ENCODE measurements at regions not wholly inside any gene's neighbourhood (a gene's known extent, or its start where the extent isn't known, plus 50 kb on each side); places are given as distances from the start of the nearest gene placed in this dataset.

DNA sequence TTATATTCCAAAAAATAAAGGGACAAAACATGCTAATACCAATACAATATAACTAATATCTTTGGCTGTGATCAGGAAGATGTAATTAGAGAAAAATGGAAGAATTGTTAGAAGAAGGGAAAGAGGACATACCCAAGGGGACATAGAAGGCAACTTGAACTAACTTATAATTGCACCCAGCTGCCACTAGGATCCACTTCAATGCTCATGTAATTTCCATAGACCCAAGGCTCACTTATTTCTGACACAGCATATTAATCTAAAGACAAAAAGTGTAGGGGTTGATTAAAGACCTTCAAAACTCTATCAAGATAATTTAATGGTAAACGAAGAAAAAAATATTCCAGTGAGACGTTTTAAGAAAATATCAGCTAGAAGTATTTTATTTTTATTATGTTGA is 396.0 kb upstream of the ADGRB3 start:
- H3K18ac ChIP-seq (ENCODE audit: low read length): no peak overlapping the region
- H4K8ac ChIP-seq (ENCODE audit: low read depth, low read length): no peak overlapping the region
- H3K23ac ChIP-seq (ENCODE audit: low read depth, low read length, poor library complexity): no peak overlapping the region
- no peak overlapping the region for H4K91ac ChIP-seq (ENCODE audit: low read depth, low read length, poor library complexity)
- peaks cover 0 to 12% of the 10 kb centered on the region in 2 donors for H3K4me1 ChIP-seq (ENCODE audit: control insufficient read depth in 2 of 2, insufficient read depth in 1 of 2, low read depth in 1 of 2, low read length in 2 of 2)
- no peaks in the 10 kb centered on the region for H3K27me3 ChIP-seq (ENCODE audit: control insufficient read depth in 3 of 3, insufficient read depth in 3 of 3, low read depth in 1 of 3, low read length in 3 of 3)
- no peak overlapping the region for H2AFZ ChIP-seq (ENCODE audit: low read length)
- no peak overlapping the region for H2BK12ac ChIP-seq (ENCODE audit: low read length)
- WGBS, 2 donors (ENCODE audit: extremely low coverage in 2 of 2, insufficient read length in 2 of 2, insufficient replicate concordance in 1 of 2): 100% methylated on average over 2 of the region's 2 CpGs; no CpG with 5 or more reads in 1 of the 2 donors
- no peak for DNase-seq (ENCODE audit: low spot score)
- no peak overlapping the region for H3K9ac ChIP-seq (ENCODE audit: low read depth, low read length, poor library complexity)
- no peaks in the 10 kb centered on the region for H3K9me3 ChIP-seq (replicated peaks in 1 of 2; ENCODE audit: control insufficient read depth in 2 of 2, insufficient read depth in 1 of 2, low read depth in 1 of 2, low read length in 2 of 2)
- no peaks in the 10 kb centered on the region for H3K36me3 ChIP-seq (replicated peaks in 1 of 2; ENCODE audit: control insufficient read depth in 2 of 2, insufficient read depth in 2 of 2, low read length in 2 of 2)
- no peak overlapping the region for H3K4ac ChIP-seq (ENCODE audit: low read length)
- H2BK120ac ChIP-seq (ENCODE audit: low read depth, low read length): no peak overlapping the region
- no peak overlapping the region for H2AK5ac ChIP-seq (ENCODE audit: low read depth, low read length)
- no peak overlapping the region for H2BK15ac ChIP-seq (ENCODE audit: low read length)
- no peak overlapping the region for H2BK5ac ChIP-seq (ENCODE audit: low read length)
- no peak overlapping the region for H3K14ac ChIP-seq (ENCODE audit: low read length)
- no peak overlapping the region for H3K27ac ChIP-seq (replicated peaks; ENCODE audit: low read length)
- H3K4me2 ChIP-seq (ENCODE audit: insufficient read depth, low read length, poor library complexity, severe bottlenecking): no peak overlapping the region
- no peak overlapping the region for H3K4me3 ChIP-seq (ENCODE audit: low read length in 2 of 2)
- H3K79me1 ChIP-seq (ENCODE audit: low read depth, low read length): no peaks in the 10 kb centered on the region

- H3K23ac ChIP-seq (ENCODE audit: low read depth, low read length, poor library complexity): no peak overlapping the region
- H2BK5ac ChIP-seq (ENCODE audit: low read length): no peak overlapping the region
- no CpG with 5 or more reads among the region's 1 CpG for WGBS, 2 donors (ENCODE audit: extremely low coverage in 2 of 2, insufficient read length in 2 of 2, insufficient replicate concordance in 1 of 2)
- no peak overlapping the region for H3K4me3 ChIP-seq (ENCODE audit: low read length in 2 of 2)
- H3K9ac ChIP-seq (ENCODE audit: low read depth, low read length, poor library complexity): no peak overlapping the region
- no peak overlapping the region for H2AK5ac ChIP-seq (ENCODE audit: low read depth, low read length)
- no peak overlapping the region for H4K8ac ChIP-seq (ENCODE audit: low read depth, low read length)
- H2AFZ ChIP-seq (ENCODE audit: low read length): no peak overlapping the region
- no peaks in the 10 kb centered on the region for H3K36me3 ChIP-seq (replicated peaks in 1 of 2; ENCODE audit: control insufficient read depth in 2 of 2, insufficient read depth in 2 of 2, low read length in 2 of 2)
- no peak overlapping the region for H3K27ac ChIP-seq (replicated peaks; ENCODE audit: low read length)
- H3K18ac ChIP-seq (ENCODE audit: low read length): no peak overlapping the region
- H2BK12ac ChIP-seq (ENCODE audit: low read length): no peak overlapping the region
- no peak overlapping the region for H3K4ac ChIP-seq (ENCODE audit: low read length)
- H3K4me2 ChIP-seq (ENCODE audit: insufficient read depth, low read length, poor library complexity, severe bottlenecking): no peak overlapping the region
- H2BK15ac ChIP-seq (ENCODE audit: low read length): no peak overlapping the region
- no peak overlapping the region for H4K91ac ChIP-seq (ENCODE audit: low read depth, low read length, poor library complexity)
- H3K14ac ChIP-seq (ENCODE audit: low read length): no peak overlapping the region
- H3K27me3 ChIP-seq (ENCODE audit: control insufficient read depth in 3 of 3, insufficient read depth in 3 of 3, low read depth in 1 of 3, low read length in 3 of 3): no peaks in the 10 kb centered on the region
- DNase-seq (ENCODE audit: low spot score): no peak
- peaks cover 3 to 18% of the 10 kb centered on the region in 2 donors for H3K4me1 ChIP-seq (ENCODE audit: control insufficient read depth in 2 of 2, insufficient read depth in 1 of 2, low read depth in 1 of 2, low read length in 2 of 2)
- no peaks in the 10 kb centered on the region for H3K9me3 ChIP-seq (replicated peaks in 1 of 2; ENCODE audit: control insufficient read depth in 2 of 2, insufficient read depth in 1 of 2, low read depth in 1 of 2, low read length in 2 of 2)
- H2BK120ac ChIP-seq (ENCODE audit: low read depth, low read length): no peak overlapping the region
- no peaks in the 10 kb centered on the region for H3K79me1 ChIP-seq (ENCODE audit: low read depth, low read length)
Observed at GRCh38 chr6:68238097-68238601, 396.9 kb upstream of the ADGRB3 start.

DNA sequence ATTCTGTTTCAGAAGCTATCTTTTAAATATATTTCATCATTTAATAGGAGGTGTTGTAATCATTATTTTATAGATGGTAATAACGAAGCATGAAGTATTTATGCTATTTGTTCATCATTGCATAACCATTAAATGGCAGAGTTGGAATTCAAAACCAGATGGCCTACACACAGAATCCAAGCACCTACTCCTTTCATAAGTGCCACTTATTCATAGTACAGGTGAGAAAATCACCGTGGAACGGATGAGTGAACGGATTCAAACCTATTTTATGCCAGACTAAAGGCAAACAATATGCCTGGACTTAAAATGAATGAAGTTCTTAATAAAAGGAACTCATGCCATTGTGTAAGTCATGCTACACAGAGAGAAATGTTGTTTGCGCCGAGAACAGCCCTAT is 397.9 kb upstream of the ADGRB3 start:
- no peak overlapping the region for H3K18ac ChIP-seq (ENCODE audit: low read length)

GRCh38 chr6:68235326-68235784 is 399.7 kb upstream of the ADGRB3 start:
- no peak for DNase-seq (ENCODE audit: low spot score)
- Histone ChIP-seq H2BK5ac (ENCODE audit: low read length) (no peak overlapping the region), H3K9ac (ENCODE audit: low read depth, low read length, poor library complexity) (no peak overlapping the region), H2BK15ac (ENCODE audit: low read length) (no peak overlapping the region), H3K4me2 (ENCODE audit: insufficient read depth, low read length, poor library complexity, severe bottlenecking) (no peak overlapping the region), H2BK120ac (ENCODE audit: low read depth, low read length) (no peak overlapping the region), H3K4me3 (ENCODE audit: low read length in 2 of 2) (no peak overlapping the region), H3K18ac (ENCODE audit: low read length) (no peak overlapping the region), H2BK12ac (ENCODE audit: low read length) (no peak overlapping the region), H3K4ac (ENCODE audit: low read length) (no peak overlapping the region), H2AK5ac (ENCODE audit: low read depth, low read length) (no peak overlapping the region), H3K27ac (replicated peaks; ENCODE audit: low read length) (no peak overlapping the region), H3K36me3 (replicated peaks in 1 of 2; ENCODE audit: control insufficient read depth in 2 of 2, insufficient read depth in 2 of 2, low read length in 2 of 2) (no peaks in the 10 kb centered on the region), H3K27me3 (ENCODE audit: control insufficient read depth in 3 of 3, insufficient read depth in 3 of 3, low read depth in 1 of 3, low read length in 3 of 3) (no peaks in the 10 kb centered on the region), H3K9me3 (replicated peaks in 1 of 2; ENCODE audit: control insufficient read depth in 2 of 2, insufficient read depth in 1 of 2, low read depth in 1 of 2, low read length in 2 of 2) (no peaks in the 10 kb centered on the region), H3K4me1 (ENCODE audit: control insufficient read depth in 2 of 2, insufficient read depth in 1 of 2, low read depth in 1 of 2, low read length in 2 of 2) (peaks cover 3 to 29% of the 10 kb centered on the region in 2 donors), H2AFZ (ENCODE audit: low read length) (no peak overlapping the region), H3K79me1 (ENCODE audit: low read depth, low read length) (no peaks in the 10 kb centered on the region), H4K8ac (ENCODE audit: low read depth, low read length) (no peak overlapping the region), H4K91ac (ENCODE audit: low read depth, low read length, poor library complexity) (no peak overlapping the region), H3K14ac (ENCODE audit: low read length) (no peak overlapping the region), H3K23ac (ENCODE audit: low read depth, low read length, poor library complexity) (no peak overlapping the region)
- WGBS, 2 donors (ENCODE audit: extremely low coverage in 2 of 2, insufficient read length in 2 of 2, insufficient replicate concordance in 1 of 2): no CpG with 5 or more reads among the region's 1 CpG

More for the DNA sequence above, 397.9 kb upstream of the ADGRB3 start:
- no peak overlapping the region for H2BK120ac ChIP-seq (ENCODE audit: low read depth, low read length)
- no peak overlapping the region for H3K9ac ChIP-seq (ENCODE audit: low read depth, low read length, poor library complexity)
- no peaks in the 10 kb centered on the region for H3K27me3 ChIP-seq (ENCODE audit: control insufficient read depth in 3 of 3, insufficient read depth in 3 of 3, low read depth in 1 of 3, low read length in 3 of 3)
- H3K4me3 ChIP-seq (ENCODE audit: low read length in 2 of 2): no peak overlapping the region
- no peak overlapping the region for H4K91ac ChIP-seq (ENCODE audit: low read depth, low read length, poor library complexity)
- DNase-seq (ENCODE audit: low spot score): no peak
- H2BK12ac ChIP-seq (ENCODE audit: low read length): no peak overlapping the region
- no peak overlapping the region for H2BK5ac ChIP-seq (ENCODE audit: low read length)
- H2AK5ac ChIP-seq (ENCODE audit: low read depth, low read length): no peak overlapping the region
- no peak overlapping the region for H3K4ac ChIP-seq (ENCODE audit: low read length)
- H3K4me1 ChIP-seq (ENCODE audit: control insufficient read depth in 2 of 2, insufficient read depth in 1 of 2, low read depth in 1 of 2, low read length in 2 of 2): peaks cover 3 to 26% of the 10 kb centered on the region in 2 donors
- no CpG with 5 or more reads among the region's 6 CpGs for WGBS, 2 donors (ENCODE audit: extremely low coverage in 2 of 2, insufficient read length in 2 of 2, insufficient replicate concordance in 1 of 2)
- no peak overlapping the region for H3K27ac ChIP-seq (replicated peaks; ENCODE audit: low read length)
- H2AFZ ChIP-seq (ENCODE audit: low read length): peak overlapping the region; percentile 9
- H2BK15ac ChIP-seq (ENCODE audit: low read length): no peak overlapping the region
- H3K36me3 ChIP-seq (replicated peaks in 1 of 2; ENCODE audit: control insufficient read depth in 2 of 2, insufficient read depth in 2 of 2, low read length in 2 of 2): no peaks in the 10 kb centered on the region
- no peak overlapping the region for H3K23ac ChIP-seq (ENCODE audit: low read depth, low read length, poor library complexity)
- no peak overlapping the region for H4K8ac ChIP-seq (ENCODE audit: low read depth, low read length)
- no peaks in the 10 kb centered on the region for H3K9me3 ChIP-seq (replicated peaks in 1 of 2; ENCODE audit: control insufficient read depth in 2 of 2, insufficient read depth in 1 of 2, low read depth in 1 of 2, low read length in 2 of 2)
- no peak overlapping the region for H3K4me2 ChIP-seq (ENCODE audit: insufficient read depth, low read length, poor library complexity, severe bottlenecking)
- no peak overlapping the region for H3K14ac ChIP-seq (ENCODE audit: low read length)
- H3K79me1 ChIP-seq (ENCODE audit: low read depth, low read length): no peaks in the 10 kb centered on the region

All from neuronal stem cell (in vitro differentiated cells).